ELF-1 (cell line): ENCODE measurements at regions not wholly inside any gene's neighbourhood (a gene's known extent, or its start where the extent isn't known, plus 50 kb on each side); places are given as distances from the start of the nearest gene placed in this dataset.

ENCODE experiments used
- DNase-seq: peaks from one replicate; pipeline ENCODE4 v3.0.0-alpha.2; 2016; ENCODE audit warnings: low read depth, low spot score

DNA sequence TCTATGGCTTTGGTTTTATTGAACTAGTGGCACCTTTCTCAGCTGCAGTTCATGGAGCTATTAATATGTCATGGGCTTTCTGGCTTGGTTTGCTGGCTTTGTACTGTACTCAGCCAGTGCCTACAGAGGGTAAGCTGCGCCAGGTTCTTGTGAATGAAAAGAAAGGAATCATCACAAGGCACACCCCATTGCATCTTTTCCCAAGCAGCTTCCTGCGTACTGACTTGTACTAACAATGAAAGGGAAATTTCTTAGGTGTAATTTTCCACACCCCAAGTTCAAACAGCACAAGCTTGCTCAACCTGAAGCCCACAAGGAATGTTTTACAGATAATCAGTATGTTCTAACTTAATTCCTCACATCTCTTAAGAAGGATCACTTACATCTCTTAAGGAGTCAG is 78.0 kb upstream of the TNFSF18 start:
- no peak for DNase-seq

DNA sequence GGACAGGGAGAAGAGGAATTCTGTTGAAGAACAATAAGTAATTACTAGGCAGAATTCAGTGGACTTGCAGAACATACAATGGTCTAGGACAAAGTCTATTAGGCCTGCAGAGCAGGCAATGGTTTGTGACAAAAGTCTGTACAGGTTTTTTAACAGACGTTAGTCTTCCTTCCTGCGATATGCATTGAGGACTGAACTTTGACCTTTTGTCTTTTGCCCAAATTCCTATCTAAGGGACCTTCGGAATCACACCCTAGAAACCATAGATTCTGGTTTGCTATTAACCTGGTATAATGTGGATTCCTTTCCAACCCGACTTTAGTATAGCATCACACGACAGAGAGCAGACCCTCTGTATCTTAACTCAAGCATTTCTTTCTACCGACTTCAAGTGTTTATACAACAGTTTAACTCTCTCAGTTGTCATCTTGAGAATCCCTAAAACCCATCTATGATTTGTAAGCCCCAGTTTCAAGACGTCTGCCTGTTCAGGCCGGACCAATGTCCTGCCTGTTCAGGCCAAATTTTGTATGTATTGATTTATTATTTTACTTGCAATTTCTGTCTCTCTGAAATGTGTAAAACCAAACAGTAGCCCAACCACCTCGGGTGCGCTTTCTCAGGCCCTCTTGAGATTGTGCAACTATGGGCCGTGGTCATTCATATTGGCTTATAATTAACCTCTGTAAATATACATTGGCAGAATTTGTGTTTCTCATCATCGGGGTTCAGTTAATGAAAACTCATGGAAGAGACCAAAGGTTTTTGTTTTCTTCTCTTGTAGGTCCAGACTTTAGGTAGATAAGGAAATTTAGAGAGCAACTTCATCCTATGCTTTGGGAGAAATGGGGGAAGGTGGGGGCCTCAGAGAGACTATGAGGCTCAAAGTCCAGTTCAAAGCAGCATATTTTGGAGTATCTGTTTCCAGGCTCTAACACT is 76.9 kb upstream of the TNFSF18 start:
- no peak for DNase-seq

DNA sequence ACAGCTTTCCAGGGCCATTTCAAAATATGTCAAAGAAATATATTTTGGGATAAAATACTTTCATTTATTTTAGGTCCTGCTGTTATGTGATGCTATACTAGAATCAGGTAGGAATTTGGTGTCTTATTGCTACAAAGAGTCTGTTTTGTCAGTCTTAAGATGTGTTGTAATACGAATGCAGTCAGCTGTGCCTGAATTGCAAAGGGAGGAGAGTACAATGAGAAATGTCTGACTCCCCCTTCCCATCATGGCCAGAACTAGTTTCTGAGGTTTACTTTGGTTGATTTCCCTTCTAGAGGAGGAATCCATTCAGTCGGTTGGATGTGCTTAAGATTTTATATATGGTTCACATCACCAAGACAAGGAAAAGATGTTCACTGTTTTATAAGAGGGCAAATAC is 75.7 kb upstream of the TNFSF18 start:
- DNase-seq: no peak

DNA sequence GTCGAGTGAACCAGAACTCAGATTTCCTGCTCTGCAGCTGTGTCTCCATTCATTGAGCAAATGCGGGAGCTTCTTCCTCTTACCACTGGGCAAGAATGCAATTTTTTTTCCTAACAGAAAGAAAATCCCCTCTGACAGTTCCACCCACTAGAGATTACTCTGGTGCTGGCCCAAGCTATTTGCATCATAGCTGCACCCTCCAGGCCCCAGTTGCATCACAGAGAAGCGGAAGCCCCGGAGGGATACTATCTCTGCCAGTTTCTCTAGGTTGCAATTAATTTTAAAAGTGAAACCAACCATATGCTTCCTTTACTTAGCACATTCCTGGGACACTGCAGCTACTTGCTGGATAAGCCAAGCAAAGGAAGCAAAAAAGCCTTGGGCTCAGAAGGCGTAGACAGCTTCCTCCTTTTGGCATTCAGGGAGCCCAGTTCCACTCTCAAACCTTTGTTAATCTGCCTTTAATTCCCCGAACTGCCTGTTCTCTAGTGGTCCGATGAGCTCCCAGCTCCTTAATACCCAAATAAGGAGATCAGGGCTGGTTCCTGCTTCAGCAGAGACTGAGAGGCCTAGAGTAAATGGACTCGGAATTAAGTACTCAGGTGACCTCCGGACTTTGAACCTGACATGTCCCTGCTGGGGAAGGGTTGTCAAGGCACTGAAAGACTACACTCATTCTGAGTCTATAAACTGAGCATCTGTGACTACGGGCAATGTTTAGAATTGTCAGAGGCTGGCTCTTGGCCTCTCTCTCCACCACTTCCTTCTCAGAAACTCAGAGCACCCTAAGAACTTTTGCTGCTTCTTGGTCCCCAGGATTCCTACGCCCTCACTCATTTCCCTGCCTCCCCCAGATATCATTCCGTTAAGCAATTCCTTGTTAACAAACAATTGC is 72.5 kb upstream of the TNFSF18 start:
- peak; percentile 83 for DNase-seq

DNA sequence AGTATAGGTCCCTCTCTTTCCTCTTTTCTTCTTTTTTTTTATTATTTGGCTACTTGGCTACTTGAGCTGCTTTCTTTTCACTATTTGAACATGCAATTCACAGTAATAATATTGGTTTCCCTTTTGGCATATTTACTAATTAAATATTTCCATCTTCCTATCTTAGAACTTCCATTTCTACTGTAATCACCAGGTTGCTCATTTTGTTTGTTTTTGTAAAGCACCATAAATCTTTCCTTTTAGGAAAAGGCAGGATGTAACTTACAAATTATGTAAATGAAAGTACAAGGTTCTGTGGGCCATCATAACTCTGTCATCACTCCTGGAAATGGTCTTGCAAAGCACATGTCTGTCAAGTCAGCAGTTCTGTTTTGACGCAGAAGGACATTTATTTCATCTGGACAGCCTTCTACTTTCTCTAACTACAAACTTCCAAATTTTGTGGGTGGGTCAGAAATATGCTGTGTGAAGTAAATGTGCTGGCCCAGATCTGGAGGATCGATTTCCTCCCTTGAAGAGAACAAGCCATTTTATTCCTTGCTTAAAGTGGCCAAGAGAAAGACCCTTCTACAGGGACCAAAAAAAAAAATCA is 71.7 kb upstream of the TNFSF18 start:
- DNase-seq: no peak

DNA sequence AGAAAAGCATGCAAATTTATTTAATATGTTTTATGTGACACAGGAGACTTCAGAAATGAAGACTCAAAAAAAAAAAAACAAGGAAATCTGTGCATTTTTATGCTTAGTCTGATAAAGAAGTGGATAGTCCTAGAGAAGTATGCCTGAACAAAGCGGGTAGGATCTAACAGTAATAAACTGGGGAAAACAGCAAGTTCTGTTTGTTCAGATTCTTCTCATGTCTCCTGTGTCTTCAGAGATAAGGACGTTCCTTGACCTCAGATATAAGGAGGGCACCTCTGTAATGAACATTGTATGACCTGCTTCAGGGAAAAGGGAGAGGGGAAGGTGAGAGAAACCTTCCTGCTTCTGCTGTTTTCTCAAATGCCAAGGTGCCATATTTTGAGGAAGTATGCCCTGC is 67.7 kb upstream of the TNFSF18 start:
- DNase-seq: no peak

DNA sequence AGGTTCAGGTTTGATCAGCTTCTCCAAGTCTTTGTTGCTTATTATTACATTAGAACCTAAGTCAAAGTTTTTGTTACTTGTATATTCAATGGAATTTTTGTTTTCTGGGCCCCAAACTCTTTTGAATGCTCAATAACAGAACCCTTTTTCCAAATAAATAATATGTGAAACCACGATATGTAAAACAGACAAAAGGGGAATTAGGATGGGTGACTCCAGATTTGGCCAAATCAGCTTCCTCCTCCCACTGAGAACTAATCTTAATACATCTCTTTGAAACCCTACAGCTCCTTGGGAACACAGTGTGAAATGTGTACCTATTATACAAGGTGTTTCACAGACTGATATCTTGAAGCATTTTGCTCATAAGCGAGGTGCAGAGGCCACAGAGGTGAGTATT is 67.0 kb upstream of the TNFSF18 start:
- no peak for DNase-seq

DNA sequence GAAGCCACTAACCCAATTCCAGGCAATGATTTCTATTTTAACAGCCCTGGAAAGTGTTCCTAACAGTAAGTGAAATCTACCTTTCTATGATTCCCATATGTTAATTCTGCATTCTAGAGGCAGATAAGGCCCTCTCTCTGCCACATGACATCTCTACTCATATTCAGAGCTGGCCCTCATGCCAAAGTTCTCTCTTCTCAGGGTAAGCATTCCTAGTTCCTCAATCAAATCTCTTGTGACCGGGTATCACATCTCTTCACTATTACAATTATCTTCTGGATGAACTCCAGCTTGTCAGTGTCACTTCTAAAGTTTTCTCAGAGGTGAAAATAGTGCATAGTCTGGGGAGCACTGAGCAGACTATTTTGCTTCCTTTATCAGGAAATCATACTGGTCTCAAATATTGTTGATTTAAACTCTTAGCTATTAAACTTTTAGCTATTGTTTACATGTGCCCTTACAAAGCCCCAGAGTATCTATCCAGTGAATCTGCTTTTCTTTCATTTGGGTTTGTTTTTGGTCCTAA is 66.4 kb upstream of the TNFSF18 start:
- no peak for DNase-seq

DNA sequence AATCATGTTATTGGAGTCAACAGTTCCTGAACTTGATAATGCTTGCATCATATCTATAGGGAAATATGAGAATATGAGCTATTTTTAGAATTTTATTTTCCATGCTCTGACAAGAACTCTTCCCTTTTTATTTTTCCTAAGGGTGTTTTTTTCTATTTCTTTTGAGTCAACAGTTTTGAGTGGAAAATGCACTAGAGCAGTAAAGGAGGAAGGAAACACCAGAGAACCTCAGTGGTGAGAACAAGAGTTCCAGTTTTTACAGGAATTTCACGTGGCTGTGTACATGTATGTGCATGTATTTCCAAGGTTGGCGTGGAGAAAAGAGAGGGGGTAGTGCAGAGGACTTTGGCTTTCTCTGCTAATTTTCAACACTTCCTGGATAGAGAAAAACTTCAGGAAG is 63.6 kb upstream of the TNFSF18 start:
- no peak for DNase-seq

DNA sequence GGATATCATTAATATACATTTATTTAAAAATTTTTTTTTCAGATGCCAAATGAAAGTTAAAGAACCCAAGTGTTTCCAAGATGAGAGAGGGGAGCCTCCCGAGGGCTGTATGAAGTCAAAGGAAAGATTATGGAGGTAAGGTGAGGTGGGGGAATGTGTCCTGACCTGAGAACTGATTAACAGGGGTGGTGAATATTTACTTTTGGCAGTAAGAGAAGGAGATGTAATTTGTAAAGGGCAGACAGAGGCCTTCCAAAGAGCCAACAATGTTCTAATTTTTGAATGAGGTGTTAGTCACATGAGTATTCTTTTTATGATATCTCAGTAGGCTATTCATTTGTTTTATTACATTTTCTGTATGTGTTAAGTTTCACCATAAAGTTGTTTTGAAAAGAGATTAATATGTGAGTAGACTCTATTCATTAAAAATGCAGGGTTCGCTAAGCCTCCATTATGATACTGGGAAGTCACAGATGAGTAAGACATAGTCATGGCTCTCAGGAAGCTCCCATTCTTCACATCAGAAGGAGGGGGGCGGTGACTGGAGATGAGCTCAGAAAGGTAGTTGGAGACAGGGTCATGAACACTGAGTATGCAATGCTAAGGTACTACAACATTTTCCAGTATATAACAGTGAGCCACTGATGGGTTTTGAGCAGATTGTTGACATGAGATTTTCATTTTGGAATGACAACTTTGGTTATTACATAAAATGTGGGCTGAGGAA is 62.4 kb upstream of the TNFSF18 start:
- no peak for DNase-seq

DNA sequence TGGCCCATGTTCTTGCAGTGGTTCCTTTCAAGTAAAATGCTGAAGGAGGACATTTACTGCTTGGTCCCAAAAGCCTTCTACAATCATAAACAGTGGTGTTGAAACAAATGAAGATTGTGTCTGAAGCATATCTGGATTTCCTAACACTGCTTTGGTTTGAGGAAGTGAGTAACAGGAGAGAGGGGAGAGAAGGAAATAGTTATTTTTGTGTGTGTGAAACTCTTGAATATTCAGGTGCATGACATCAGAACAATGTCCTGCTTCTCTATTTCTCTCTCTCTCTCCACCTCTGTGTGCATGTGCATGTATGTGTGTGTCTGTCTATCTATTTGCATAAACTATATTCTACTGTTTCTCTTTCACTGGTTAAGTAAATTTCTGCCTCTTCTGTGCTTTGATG is 61.4 kb upstream of the TNFSF18 start:
- no peak for DNase-seq

DNA sequence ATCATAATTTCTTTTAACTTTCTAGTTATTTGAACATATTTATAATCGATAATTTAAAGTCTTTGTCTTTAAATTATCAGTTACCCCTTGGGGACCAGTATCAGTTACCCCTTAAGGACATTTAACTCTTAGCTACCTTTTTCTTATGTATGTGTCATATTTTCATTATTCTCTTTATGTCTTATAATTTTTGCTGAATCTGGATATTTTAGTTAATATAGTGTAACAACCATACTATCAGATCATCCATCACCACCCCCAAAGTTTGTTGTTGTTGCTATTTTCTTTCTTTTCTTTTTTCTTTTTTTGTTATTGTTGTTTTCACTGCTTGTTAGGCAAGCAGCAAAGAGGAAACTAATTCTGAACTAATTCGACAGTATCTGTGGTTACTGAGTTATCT is 57.0 kb upstream of the TNFSF18 start:
- no peak for DNase-seq

DNA sequence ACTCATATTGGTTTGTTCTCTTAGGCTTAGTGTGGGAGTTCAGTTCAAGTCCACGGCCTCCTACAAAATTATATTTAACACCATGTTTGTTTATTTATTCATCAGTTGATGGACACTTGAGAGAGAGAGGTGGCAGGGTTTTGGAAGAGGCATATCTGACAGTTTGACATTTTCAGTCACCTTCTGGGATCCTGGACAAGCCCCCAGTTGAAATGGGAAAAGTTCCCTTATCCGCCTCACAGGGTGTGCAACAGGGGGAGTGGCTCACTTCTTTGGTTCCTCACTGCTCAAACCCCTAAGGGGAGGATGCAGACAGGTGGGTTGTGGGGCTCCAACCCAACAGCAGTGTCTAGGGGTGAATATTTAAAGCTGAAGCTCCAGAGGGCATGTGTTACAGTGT is 52.3 kb upstream of the TNFSF18 start:
- no peak for DNase-seq

DNA sequence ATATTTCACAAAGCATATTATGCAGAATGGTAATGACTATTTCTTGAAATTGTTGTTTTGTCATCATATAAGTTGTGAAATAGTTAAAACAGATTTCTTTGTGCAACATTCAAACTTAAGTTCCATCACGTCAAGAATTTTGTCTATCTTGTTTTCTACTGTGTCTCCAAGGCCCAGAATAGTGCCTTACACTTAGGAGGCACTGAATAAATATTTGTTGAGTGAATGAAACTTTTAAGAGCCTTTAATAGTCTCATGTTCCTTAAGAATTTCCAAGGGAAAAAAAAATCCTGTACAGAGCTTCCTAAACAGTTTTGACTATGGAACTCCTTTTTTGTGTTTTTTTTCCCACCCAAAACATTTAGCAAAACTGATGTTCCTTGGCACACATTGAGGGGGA is 50.8 kb upstream of the TNFSF18 start:
- DNase-seq: no peak

DNA sequence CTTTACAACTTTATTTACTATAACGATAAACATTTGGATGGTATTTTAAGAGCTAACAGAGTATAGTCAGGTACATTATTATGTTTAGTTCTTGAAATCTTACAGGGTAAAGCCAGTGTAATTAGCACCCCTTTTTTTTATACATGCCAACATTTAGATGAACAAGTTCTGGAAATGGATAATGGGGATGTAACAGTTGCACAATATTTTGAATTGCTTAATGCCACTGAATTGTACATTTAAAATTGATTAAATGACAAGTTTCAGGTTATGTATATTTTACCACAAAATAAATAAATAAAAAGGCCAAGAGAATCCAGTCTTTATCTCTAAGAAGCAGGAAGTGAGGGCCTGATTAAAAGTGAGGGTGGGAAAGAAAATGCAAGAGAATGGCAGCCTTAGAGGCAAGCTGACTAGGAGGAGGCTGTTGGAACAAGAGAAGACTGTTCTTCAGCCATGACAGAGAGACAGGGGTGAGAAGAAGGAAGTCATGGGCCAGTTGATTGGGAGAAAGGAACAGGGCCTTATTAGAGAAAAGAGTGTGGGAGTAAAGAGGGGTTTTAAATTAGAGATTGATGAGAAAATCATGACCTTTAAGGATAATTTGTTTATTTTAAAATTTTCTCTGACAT is 49.9 kb upstream of the TNFSF18 start:
- no peak for DNase-seq
